ENCODE measurements at regions not wholly inside any gene's neighbourhood (a gene's known extent, or its start where the extent isn't known, plus 50 kb on each side); places are given as distances from the start of the nearest gene placed in this dataset.

- POLR2A ChIA-PET: no interaction called here
- FAIRE-seq: no peak
Measured at GRCh38 chr6:144641286-144641685, 356.2 kb downstream of the UTRN start.

More at GRCh38 chr6:144641286-144641685, 356.2 kb downstream of the UTRN start:
- BruUV-seq (replicated peaks): no TSS peak
- H2AFZ ChIP-seq (ENCODE audit: low read length): no peak overlapping the region
- 95% methylated on average over 1 of the region's 1 CpG for WGBS (ENCODE audit: low lambda C conversion rate)
- H3K27ac ChIP-seq (ENCODE audit: extremely low read length, insufficient read depth, low read length): no peak overlapping the region
- peaks cover 6% of the 10 kb centered on the region; the same call in 1 of the 2 replicates for H4K20me1 ChIP-seq (ENCODE audit: insufficient read depth, low read length)
- CTCF ChIA-PET (ENCODE audit: low intra/inter-chr PET ratio, low total read pairs): no interaction called here
- no peaks in the 10 kb centered on the region for H3K36me3 ChIP-seq (replicated peaks in 1 of 2; ENCODE audit: control insufficient read depth in 1 of 2, insufficient read depth in 2 of 2, low read length in 2 of 2)
- H3K4me2 ChIP-seq (ENCODE audit: low read depth, low read length): no peak overlapping the region
- H3K79me2 ChIP-seq (ENCODE audit: insufficient read depth, low read length): no peaks in the 10 kb centered on the region
- H3K4me1 ChIP-seq (ENCODE audit: insufficient read depth, low read length): peaks cover 29% of the 10 kb centered on the region
- no peak for ATAC-seq
- TF ChIP-seq ZNF879 (CRISPR knock-in tag; IDR thresholded peaks at IDR 0.05) (no peak), SMC3 (IDR thresholded peaks at IDR 0.05; ENCODE audit: low read length) (no peak), ZNF788 (CRISPR knock-in tag; IDR thresholded peaks at IDR 0.05; ENCODE audit: borderline replicate concordance) (no peak), HHEX (CRISPR knock-in tag; IDR thresholded peaks at IDR 0.05) (no peak), ETV5 (CRISPR knock-in tag; IDR thresholded peaks at IDR 0.05; ENCODE audit: borderline replicate concordance) (no peak), ZNF160 (CRISPR knock-in tag; IDR thresholded peaks at IDR 0.05) (no peak), CHD2 (IDR thresholded peaks at IDR 0.05; ENCODE audit: low read depth, low read length) (no peak), TAF1 (CRISPR knock-in tag; IDR thresholded peaks at IDR 0.05) (no peak), MIER2 (CRISPR knock-in tag; IDR thresholded peaks at IDR 0.05) (no peak), MEIS2 (CRISPR knock-in tag; IDR thresholded peaks at IDR 0.05) (no peak), ZNF652 (CRISPR knock-in tag; IDR thresholded peaks at IDR 0.05; ENCODE audit: borderline replicate concordance, low read depth) (no peak), ZNF687 (CRISPR knock-in tag; IDR thresholded peaks at IDR 0.05) (no peak), ZNF333 (CRISPR knock-in tag; IDR thresholded peaks at IDR 0.05; ENCODE audit: borderline replicate concordance) (no peak), NCOA1 (CRISPR knock-in tag; IDR thresholded peaks at IDR 0.05) (no peak), MYPOP (CRISPR knock-in tag; IDR thresholded peaks at IDR 0.05) (no peak), ZNF660 (CRISPR knock-in tag; IDR thresholded peaks at IDR 0.05; ENCODE audit: borderline replicate concordance, low read depth) (no peak), ZMAT5 (CRISPR knock-in tag; IDR thresholded peaks at IDR 0.05; ENCODE audit: borderline replicate concordance, low read depth) (no peak), NAIF1 (CRISPR knock-in tag; IDR thresholded peaks at IDR 0.05; ENCODE audit: borderline replicate concordance) (no peak)
- intact Hi-C loops (cut with micrococcal nuclease; ENCODE audit: unreplicated experiment) (no loop called here), in situ Hi-C loops (cut with HindIII; ENCODE audit: extremely low pct_ligation_motif_present, low pct_unique_long_range_greater_than_20kb) (no loop called here)
- no peak overlapping the region for H3K4me3 ChIP-seq (replicated peaks in 1 of 3; ENCODE audit: insufficient read depth in 1 of 3, low read depth in 2 of 3, low read length in 3 of 3)
- no peaks in the 10 kb centered on the region for H3K9me3 ChIP-seq (ENCODE audit: low read length)
- no peak overlapping the region for H3K9ac ChIP-seq (ENCODE audit: insufficient read depth, low read depth, low read length)
- no peaks in the 10 kb centered on the region for H3K27me3 ChIP-seq (ENCODE audit: control insufficient read depth in 1 of 2, insufficient read depth in 2 of 2, low read length in 2 of 2)
- DNase-seq (ENCODE audit: low spot score): no peak

Data from HepG2 (cell line).